GM19099 (cell line): ENCODE measurements at regions not wholly inside any gene's neighbourhood (a gene's known extent, or its start where the extent isn't known, plus 50 kb on each side); places are given as distances from the start of the nearest gene placed in this dataset.

Experiments used
- POLR2A ChIP-seq: IDR thresholded peaks from 3 replicates; pipeline ENCODE4 v1.6.1; 2011; ENCODE audit warnings: low read depth; ENCODE audit not compliant: insufficient read length; ENCODE audit errors: extremely low read depth

- no peak for TF ChIP-seq POLR2A
These were observed 114.6 kb upstream of the PRDX6 start for GRCh38 chr1:173362543-173362942.

DNA sequence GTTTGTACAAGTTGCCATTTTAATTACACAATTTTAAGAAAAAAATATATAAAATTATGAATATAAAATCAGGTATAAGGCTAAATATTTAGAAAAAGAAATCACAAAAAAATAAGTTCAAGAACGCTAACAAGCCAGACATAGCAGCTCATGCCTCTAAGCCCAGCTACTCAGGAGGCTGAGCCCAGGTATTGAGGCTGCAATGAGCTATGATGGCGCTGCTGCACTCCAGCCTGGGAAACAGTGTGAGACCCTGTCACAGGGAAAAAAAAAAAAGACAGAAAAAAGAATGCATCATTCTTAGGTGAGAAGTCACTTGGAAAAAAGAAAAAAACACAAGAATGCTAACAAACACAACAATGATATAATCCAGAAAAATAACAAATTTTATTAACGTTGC lies 112.3 kb upstream of the PRDX6 start:
- TF ChIP-seq POLR2A: no peak

DNA sequence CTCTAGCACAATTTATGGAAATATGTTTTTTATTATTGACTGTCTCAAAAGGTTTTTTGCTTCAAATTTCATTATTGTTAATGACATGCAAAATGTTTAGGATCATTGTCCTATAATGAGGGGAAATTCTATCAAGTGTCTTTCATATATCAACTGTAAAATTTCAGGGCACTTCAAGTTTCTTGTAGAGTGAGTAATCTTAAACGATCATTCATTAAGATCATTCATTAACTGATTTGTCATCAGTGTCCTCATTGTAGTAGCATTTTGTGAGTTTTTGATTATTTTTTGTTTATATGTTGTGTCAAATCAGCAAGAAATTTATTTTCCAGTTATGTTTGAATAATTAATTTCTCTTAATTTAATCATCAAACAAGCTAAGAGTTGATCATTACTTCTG lies 111.8 kb upstream of the PRDX6 start:
- TF ChIP-seq POLR2A: no peak

- TF ChIP-seq POLR2A: no peak
These were observed 110.0 kb upstream of the PRDX6 start for GRCh38 chr1:173367136-173367535.

DNA sequence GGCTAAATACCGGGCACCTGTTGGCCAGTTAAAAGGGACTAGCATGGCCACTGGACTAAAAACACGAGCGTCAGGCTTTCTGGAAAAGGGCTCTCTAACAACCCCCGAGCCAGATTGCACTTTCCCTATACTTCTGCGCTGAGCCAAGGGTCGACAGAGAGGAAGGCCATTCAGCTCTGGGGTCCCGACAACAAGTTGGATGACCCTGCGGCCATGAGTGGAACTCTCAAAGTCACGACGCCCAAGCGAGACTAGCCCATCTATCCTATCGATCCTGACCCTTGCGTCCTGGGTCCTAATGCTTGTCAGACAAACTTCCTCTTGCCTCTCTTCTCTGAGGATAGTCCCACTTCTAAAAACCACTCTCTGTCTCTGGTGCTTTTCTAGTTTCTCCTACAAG lies 99.9 kb upstream of the PRDX6 start:
- no peak for TF ChIP-seq POLR2A

GRCh38 chr1:173383351-173383750 lies 93.8 kb upstream of the PRDX6 start:
- no peak for TF ChIP-seq POLR2A

DNA sequence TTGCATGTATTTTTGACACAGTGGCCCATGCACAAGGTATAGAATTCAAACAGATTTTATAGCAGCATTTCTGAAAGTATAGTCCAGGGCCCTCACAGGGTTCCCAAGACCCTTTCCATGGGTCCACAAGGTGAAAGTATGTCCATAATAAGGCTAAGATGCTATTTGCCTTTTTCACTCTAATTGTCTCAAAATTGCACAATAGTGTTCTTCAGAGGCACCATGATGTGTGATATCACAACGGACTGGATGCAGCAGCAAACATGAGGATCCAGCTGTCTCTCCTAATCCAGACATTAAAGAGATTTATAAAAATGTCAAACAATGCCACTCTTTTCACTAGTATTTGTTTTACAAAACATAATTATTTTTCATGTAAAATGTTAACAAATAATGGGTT lies 88.8 kb upstream of the PRDX6 start:
- no peak for TF ChIP-seq POLR2A

DNA sequence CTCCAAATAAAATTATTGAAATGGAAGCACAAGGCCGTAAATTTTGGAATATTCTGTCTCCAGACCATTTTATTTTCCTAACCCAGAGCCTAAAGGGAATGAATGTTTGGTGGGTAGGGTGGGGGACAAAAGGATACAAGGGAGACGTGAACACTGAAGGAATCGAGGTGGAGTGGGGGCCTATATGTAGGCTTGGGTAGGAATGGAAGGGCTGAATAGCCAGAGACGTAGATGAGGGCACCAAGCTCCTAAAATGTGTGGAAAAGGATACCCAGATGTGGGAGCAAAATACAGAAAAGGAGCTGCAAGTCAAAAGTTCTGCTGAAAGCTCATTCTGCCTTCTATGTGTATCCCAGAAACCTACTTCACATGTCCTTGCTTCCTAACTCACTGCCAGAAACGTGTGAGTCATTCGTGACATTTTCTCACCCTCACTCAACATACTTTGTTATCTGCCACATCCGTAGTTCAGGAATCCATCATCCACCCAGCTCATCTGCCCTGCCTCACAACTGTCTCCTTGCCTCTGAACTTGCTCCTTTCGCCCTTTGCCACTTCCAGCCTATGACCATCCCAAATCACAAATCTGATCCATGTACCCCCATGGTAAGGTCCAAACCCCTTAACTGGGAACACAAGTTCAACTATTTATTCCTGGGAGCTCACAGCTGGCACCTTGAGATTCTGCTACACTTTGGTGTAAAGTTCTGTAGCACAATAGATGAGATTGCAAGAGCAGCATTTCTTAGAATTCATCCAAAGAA lies 84.1 kb upstream of the PRDX6 start:
- no peak for TF ChIP-seq POLR2A

- TF ChIP-seq POLR2A: no peak
These were observed 83.5 kb upstream of the PRDX6 start for GRCh38 chr1:173393659-173394000.

GRCh38 chr1:173395762-173396161 lies 81.4 kb upstream of the PRDX6 start:
- no peak for TF ChIP-seq POLR2A

- TF ChIP-seq POLR2A: no peak
These were observed 76.6 kb upstream of the PRDX6 start for GRCh38 chr1:173400387-173400995.

DNA sequence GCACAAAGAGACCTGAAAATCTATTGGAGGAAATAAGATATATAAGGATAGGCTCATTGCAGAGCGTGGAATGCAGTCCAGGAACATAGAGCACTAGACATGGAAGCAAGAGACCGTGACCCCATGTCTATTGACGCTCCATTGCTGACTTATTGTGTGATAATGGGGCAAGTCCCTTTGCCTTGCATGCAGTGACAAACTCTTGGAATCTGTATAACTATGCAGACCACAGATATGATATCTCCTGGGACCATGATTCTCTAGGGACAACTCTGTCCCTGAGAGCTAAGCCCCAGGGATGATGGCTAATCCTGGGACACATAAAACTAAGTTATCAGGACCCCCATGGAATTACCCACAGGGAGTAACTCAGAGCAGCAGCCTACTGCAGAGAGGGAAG lies 73.1 kb upstream of the PRDX6 start:
- no peak for TF ChIP-seq POLR2A

- no peak for TF ChIP-seq POLR2A
These were observed 71.9 kb upstream of the PRDX6 start for GRCh38 chr1:173405281-173405680.

DNA sequence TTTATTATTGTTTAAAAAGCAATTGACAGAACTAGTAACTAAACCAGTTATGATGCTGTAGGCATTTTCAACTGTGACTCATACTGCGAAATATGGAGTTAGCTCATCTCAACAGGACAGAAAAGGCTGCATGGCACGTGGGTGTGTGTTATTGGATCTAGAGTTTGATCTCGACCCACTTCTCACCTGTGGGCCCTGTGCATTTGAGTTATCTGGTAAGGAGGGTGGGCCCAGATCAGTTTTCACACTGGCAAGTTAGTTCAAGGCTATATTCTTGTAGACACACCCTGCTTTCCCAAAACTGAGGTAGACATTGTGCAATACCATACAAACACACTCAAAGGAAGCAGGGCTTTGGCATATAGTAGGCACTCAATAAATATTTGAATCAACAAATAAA lies 71.3 kb upstream of the PRDX6 start:
- TF ChIP-seq POLR2A: no peak

GRCh38 chr1:173406783-173407230 lies 70.3 kb upstream of the PRDX6 start:
- TF ChIP-seq POLR2A: peak; percentile 40

GRCh38 chr1:173407846-173408245 lies 69.3 kb upstream of the PRDX6 start:
- TF ChIP-seq POLR2A: no peak

DNA sequence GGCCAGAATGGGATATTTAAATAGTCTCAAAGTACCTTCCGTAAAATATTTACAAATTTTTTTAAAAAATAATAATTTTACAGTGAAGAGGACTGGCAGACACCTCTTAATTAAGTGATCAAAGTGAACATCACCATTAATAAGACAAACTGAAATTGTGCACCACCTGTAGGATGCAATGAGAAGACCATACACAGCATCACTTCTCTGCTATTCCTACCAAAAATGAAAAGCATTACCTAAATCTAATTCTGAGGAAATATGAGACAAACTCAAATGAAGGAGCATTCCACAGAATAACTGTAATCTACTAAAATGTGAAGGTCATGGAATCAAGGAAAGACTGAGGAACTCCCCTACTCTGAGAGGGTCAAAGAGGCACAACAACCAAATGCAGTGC lies 68.2 kb upstream of the PRDX6 start:
- TF ChIP-seq POLR2A: no peak
